ENCODE measurements at regions not wholly inside any gene's neighbourhood (a gene's known extent, or its start where the extent isn't known, plus 50 kb on each side); places are given as distances from the start of the nearest gene placed in this dataset.

GRCh38 chr3:31263897-31264296 is 268.8 kb upstream of the STT3B start:
- peaks cover 9% of the 10 kb centered on the region for H3K9me3 Mint-ChIP-seq

GRCh38 chr3:31265646-31266428 is 266.9 kb upstream of the STT3B start:
- H3K4me1 Mint-ChIP-seq, result no peaks in the 10 kb centered on the region
- H3K36me3 ChIP-seq, result no peaks in the 10 kb centered on the region
- no peak overlapping the region for H3K9ac ChIP-seq
- H3K4me3 Mint-ChIP-seq, result no peak overlapping the region
- no peak overlapping the region for H3K27ac Mint-ChIP-seq
- no peak overlapping the region for H2AFZ ChIP-seq (replicated peaks)
- TF ChIP-seq EZH2phosphoT487 (IDR thresholded peaks at IDR 0.05) (no peak), CTCF (IDR thresholded peaks at IDR 0.05) (no peak), EZH2 (IDR thresholded peaks at IDR 0.05) (no peak)
- H3K4me1 ChIP-seq, result no peaks in the 10 kb centered on the region
- no peaks in the 10 kb centered on the region for H3K27me3 ChIP-seq
- H3K4me2 ChIP-seq, result no peak overlapping the region
- H4K20me1 ChIP-seq (ENCODE audit: low read depth), result no peaks in the 10 kb centered on the region
- H3K9me3 Mint-ChIP-seq, result peaks cover 3% of the 10 kb centered on the region
- no peaks in the 10 kb centered on the region for H3K79me2 ChIP-seq (ENCODE audit: low read depth)
- no peak overlapping the region for H3K27ac ChIP-seq
- H3K9me3 ChIP-seq (ENCODE audit: low read depth), result no peaks in the 10 kb centered on the region
- no peaks in the 10 kb centered on the region for H3F3A ChIP-seq (ENCODE audit: low read depth)
- H3K27me3 Mint-ChIP-seq (ENCODE audit: insufficient read depth, low read depth), result peaks cover 2% of the 10 kb centered on the region
- H3K36me3 Mint-ChIP-seq, result no peaks in the 10 kb centered on the region
- H3K4me3 ChIP-seq, result no peak overlapping the region
- no peak for DNase-seq (ENCODE audit: low spot score)

More at GRCh38 chr3:31263897-31264296, 268.8 kb upstream of the STT3B start:
- Histone ChIP-seq H3K4me3 (no peak overlapping the region), H3K9me3 (ENCODE audit: low read depth) (no peaks in the 10 kb centered on the region), H3F3A (ENCODE audit: low read depth) (no peaks in the 10 kb centered on the region), H4K20me1 (ENCODE audit: low read depth) (no peaks in the 10 kb centered on the region), H3K4me1 (no peaks in the 10 kb centered on the region), H3K27ac (no peak overlapping the region), H3K27me3 (no peaks in the 10 kb centered on the region), H2AFZ (replicated peaks) (no peak overlapping the region), H3K36me3 (no peaks in the 10 kb centered on the region), H3K4me2 (no peak overlapping the region), H3K9ac (no peak overlapping the region), H3K79me2 (ENCODE audit: low read depth) (no peaks in the 10 kb centered on the region)
- no peaks in the 10 kb centered on the region for H3K4me1 Mint-ChIP-seq
- H3K27me3 Mint-ChIP-seq (ENCODE audit: insufficient read depth, low read depth), result peaks cover 2% of the 10 kb centered on the region
- no peak for TF ChIP-seq EZH2phosphoT487 (IDR thresholded peaks at IDR 0.05)
- no peak for TF ChIP-seq CTCF (IDR thresholded peaks at IDR 0.05)
- no peak for TF ChIP-seq EZH2 (IDR thresholded peaks at IDR 0.05)
- H3K36me3 Mint-ChIP-seq, result no peaks in the 10 kb centered on the region
- no peak for DNase-seq (ENCODE audit: low spot score)
- no peak overlapping the region for H3K27ac Mint-ChIP-seq
- H3K4me3 Mint-ChIP-seq, result no peak overlapping the region

GRCh38 chr3:31268868-31269267 is 263.9 kb upstream of the STT3B start:
- H4K20me1 ChIP-seq (ENCODE audit: low read depth), result no peaks in the 10 kb centered on the region
- no peaks in the 10 kb centered on the region for H3K4me1 ChIP-seq
- H3K27ac Mint-ChIP-seq, result no peak overlapping the region
- peaks cover 2% of the 10 kb centered on the region for H3K27me3 Mint-ChIP-seq (ENCODE audit: insufficient read depth, low read depth)
- no peak overlapping the region for H3K4me3 Mint-ChIP-seq
- no peak overlapping the region for H3K4me3 ChIP-seq
- no peak overlapping the region for H2AFZ ChIP-seq (replicated peaks)
- H3K27ac ChIP-seq, result no peak overlapping the region
- H3K36me3 ChIP-seq, result no peaks in the 10 kb centered on the region
- H3F3A ChIP-seq (ENCODE audit: low read depth), result no peaks in the 10 kb centered on the region
- H3K4me1 Mint-ChIP-seq, result peaks cover 12% of the 10 kb centered on the region
- no peak for TF ChIP-seq CTCF (IDR thresholded peaks at IDR 0.05)
- no peak for TF ChIP-seq EZH2phosphoT487 (IDR thresholded peaks at IDR 0.05)
- no peak for TF ChIP-seq EZH2 (IDR thresholded peaks at IDR 0.05)
- H3K9ac ChIP-seq, result no peak overlapping the region
- no peak for DNase-seq (ENCODE audit: low spot score)
- no peaks in the 10 kb centered on the region for H3K9me3 ChIP-seq (ENCODE audit: low read depth)
- peaks cover 2% of the 10 kb centered on the region for H3K36me3 Mint-ChIP-seq
- H3K79me2 ChIP-seq (ENCODE audit: low read depth), result no peaks in the 10 kb centered on the region
- peaks cover 3% of the 10 kb centered on the region for H3K9me3 Mint-ChIP-seq
- H3K27me3 ChIP-seq, result no peaks in the 10 kb centered on the region
- no peak overlapping the region for H3K4me2 ChIP-seq

Data from neural progenitor cell (in vitro differentiated cells).